Renal pelvis (tissue), 1 donor: ENCODE measurements at regions not wholly inside any gene's neighbourhood (a gene's known extent, or its start where the extent isn't known, plus 50 kb on each side); places are given as distances from the start of the nearest gene placed in this dataset.

ENCODE experiments used
- DNase-seq: peaks from one replicate; pipeline ENCODE4 v3.0.0-alpha.2; 2013

- DNase-seq = no peak
Measured at GRCh38 chr3:165446555-165446954, 250.4 kb upstream of the SLITRK3 start.

DNA sequence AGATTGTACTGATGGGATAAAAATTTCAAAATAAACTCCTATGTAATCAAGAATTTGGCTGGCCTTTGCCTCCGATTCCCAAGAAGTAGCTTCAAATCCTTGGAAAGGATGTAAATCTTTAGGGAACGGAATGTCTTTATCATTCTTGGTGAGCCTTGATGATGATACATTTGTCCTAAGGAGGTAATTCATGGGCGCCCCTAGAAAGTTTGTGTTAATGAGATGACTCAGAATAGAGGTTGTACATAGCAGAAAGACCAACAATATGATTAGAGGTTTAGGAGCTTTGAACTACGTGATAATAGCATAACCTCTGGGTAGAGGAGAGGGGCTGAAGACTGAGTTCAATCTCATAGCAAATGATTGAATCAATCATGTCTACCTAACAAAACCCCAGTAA lies 248.6 kb upstream of the SLITRK3 start:
- DNase-seq = no peak

- no peak for DNase-seq
Measured at GRCh38 chr3:165443664-165444063, 247.5 kb upstream of the SLITRK3 start.

- no peak for DNase-seq
Measured at GRCh38 chr3:165442061-165442460, 245.9 kb upstream of the SLITRK3 start.

- DNase-seq = no peak
Measured at GRCh38 chr3:165440380-165440779, 244.2 kb upstream of the SLITRK3 start.

- no peak for DNase-seq
Measured at GRCh38 chr3:165439765-165440164, 243.6 kb upstream of the SLITRK3 start.

GRCh38 chr3:165434516-165434915 lies 238.3 kb upstream of the SLITRK3 start:
- no peak for DNase-seq

DNA sequence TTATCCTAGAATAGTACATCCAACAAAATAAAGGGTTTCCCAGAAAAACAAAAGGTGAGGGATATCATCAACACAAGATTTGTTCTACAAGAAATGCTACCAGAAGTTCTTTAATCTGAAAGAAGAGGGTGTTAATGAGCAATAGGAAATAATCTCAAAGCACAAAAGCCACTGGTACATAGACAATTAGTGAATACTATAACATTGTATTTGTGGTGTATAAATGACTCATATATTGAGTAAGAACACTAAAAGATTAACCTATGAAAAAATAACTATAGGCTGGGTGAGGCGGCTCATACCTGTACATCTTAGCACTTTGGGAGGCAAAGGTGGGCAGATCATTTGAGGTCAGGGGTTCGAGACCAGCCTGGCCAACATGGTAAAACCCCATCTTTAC lies 210.2 kb upstream of the SLITRK3 start:
- no peak for DNase-seq

DNA sequence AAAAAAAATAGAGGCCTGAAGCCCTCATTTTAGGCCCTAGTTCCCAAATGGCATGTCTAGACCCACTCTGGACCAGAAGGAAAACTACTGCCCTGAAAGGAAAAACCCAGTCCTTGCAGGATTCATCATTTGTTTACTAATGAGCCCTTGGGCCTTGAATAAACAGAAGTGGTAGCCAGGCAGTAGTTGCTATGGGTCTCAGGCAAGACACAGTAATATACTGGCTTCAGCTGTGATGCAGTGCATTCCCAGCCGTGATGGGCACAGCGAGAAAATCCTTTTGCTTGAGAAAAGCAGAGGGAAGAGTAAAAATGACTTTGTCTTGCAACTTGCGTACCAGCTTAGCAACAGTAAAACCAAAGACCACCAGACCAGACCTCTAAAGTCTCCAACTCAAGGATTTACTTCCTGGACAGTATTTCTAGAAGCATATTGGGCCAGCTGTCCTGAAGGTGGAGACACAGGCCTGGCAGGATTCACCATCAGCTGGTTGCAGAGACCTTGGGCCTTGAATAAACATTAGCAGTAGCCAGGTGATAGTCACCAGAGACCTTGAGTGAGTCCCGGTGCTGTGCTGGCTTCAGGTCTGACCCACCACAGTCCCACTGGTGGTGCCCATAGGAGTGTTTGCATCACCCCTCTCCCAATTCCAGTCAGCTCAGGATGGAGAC lies 208.3 kb upstream of the SLITRK3 start:
- DNase-seq = no peak

DNA sequence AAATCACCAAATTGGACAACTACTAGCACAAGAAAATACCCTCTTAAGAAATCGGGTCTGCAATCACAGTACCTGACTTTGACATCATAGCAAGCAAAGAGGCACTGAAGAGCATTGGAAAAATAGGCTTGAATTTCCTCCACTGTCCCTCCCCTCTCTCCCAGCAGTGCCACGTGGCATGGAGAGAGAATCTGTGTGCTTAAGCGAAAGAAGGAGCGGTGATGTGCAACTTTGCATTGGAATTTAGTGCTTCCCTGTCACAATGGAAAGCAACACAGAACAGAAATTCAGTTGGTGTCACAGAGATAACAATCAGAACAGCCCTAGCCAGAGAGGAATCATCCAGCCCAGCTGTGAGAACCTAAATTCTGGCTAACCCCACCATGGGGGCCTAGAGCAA lies 207.5 kb upstream of the SLITRK3 start:
- DNase-seq = no peak

GRCh38 chr3:165395188-165395587 lies 199.0 kb upstream of the SLITRK3 start:
- no peak for DNase-seq

GRCh38 chr3:165393461-165393860 lies 197.3 kb upstream of the SLITRK3 start:
- no peak for DNase-seq

DNA sequence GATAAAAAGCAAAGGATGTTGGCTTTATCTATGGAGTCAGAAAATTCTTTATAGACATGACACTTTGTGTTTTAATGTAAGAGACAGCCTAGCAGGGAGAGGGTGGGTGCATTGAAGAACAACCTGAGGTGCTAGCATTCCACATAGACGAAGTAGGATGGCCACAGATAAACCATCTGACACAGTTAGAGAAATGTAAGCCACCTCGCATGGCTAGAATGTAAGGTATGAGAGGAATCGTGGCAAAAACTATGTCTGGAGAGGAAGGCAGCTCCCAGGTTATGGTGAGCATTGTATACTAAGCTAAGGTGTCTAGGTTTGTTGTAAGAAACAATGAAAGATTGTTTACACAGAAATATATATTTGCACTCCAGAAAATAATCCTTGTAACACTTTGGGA lies 194.0 kb upstream of the SLITRK3 start:
- DNase-seq = no peak

- no peak for DNase-seq
Measured at GRCh38 chr3:165389653-165390052, 193.5 kb upstream of the SLITRK3 start.

- DNase-seq = peak; percentile 15
Measured at GRCh38 chr3:165389064-165389463, 192.9 kb upstream of the SLITRK3 start.

DNA sequence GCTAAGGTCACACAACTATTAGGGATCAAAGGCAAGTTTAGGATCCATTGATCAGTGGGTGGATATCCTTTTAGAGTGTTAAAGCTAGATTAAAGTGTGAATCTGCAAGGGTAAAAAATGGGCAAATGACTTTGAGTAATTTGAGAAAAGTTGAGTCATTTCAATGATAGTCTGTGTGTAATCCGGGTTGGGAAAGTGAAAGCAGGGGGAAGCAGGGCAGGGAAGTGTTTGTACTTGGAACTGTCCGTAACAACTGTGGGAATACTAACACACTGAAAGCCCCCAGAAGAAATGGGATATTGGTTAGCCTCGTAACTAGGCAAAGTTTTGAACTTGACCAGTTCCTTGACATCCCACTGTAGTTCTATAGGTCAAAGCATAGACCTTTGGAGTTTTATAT lies 187.2 kb upstream of the SLITRK3 start:
- DNase-seq = no peak

DNA sequence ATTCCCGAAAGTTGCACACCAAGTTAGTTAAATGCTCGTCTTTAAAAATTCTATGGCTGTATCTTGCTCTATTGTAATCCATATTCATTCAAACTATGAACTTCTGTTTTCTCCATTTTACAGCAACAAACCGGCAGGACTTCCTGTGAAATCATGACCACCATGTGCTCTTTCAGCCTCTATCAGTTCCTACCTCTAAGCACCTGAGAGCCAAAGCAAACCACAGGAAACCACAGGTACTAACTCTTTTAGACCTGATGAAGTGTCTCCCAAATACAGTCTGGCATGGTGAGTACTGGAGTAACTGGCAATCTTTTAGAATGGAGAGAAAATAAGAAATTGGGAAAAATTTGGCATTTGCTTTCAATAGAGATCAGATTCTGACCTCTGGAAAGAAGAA lies 186.5 kb upstream of the SLITRK3 start:
- no peak for DNase-seq

DNA sequence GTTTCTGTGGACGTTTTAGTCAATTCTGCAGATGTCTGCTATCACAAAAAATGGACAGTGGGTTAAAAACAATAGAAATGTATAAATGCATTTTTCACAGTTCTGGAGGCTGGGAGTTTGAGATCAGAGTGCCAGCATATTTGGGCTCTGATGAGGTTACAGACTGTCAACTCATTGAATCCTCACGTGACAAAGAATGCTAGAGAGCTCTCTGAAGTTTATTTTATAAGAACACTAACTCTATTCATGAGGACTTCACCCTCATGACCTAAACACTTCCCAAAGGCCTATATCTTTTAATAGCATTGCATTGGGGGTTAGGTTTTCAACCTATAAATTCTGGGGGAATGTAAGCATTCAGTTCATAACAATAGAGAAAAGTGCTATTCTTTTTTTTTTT lies 182.6 kb upstream of the SLITRK3 start:
- no peak for DNase-seq

GRCh38 chr3:165359005-165359404 lies 162.8 kb upstream of the SLITRK3 start:
- no peak for DNase-seq

GRCh38 chr3:165355316-165355715 lies 159.1 kb upstream of the SLITRK3 start:
- DNase-seq = no peak

DNA sequence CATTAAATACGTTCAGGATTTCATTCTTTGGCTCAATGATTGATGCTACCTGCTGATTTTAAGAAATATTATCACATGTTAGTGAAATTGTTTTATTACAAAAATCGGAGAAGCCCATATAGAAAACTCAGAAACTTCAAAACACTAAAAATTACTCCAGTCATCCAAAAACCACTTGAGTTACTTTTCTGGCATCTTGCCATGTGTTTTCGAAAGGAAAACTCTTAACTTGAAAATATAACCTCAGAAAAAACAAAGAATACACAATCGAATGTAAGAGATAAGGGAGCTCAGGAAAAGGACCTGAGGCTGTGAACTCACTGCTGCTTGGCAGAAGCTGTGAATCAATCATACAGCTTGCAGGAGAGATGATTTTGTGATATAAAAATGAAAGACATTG lies 151.3 kb upstream of the SLITRK3 start:
- no peak for DNase-seq

DNA sequence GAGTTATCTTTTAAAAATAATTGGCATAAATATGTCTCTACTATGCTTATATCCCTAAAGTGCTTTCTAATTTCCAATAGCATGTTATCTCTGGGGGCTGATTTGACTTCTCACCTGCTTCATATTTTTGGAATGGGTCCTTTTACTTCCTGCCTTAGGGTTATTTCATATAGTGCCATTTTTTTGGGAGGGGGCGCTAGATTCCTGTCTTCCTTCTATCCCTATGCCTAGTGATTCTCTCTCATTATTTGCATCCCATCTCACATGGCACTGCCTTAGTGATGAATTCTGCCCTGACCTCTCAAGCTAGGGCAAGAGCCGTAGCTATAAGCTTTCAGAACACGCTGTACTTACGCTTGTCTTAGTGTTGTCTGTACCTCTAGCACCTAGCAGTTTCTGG lies 150.3 kb upstream of the SLITRK3 start:
- no peak for DNase-seq

- DNase-seq = no peak
Measured at GRCh38 chr3:165343185-165343584, 147.0 kb upstream of the SLITRK3 start.

GRCh38 chr3:165339753-165340152 lies 143.6 kb upstream of the SLITRK3 start:
- DNase-seq = no peak

DNA sequence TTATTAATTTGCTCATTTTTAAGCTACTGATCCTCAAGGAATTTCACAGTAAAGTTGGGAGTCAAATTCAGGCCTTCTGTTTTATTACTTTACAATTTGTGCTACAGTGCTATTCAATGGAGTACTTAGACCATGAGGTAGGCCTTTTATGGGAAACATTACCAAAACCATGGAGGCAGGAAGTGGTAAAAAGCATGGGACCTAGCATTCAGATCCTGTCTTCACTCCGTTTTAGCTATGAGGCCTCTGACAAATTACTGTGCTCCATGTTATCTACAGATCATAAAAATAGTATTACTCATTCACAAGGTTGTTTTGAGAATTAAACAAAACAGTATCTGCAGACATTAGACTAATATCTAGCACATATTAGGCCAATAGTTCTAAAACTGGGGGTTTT lies 140.6 kb upstream of the SLITRK3 start:
- DNase-seq = no peak
